DND-41 (cell line): ENCODE measurements at regions not wholly inside any gene's neighbourhood (a gene's known extent, or its start where the extent isn't known, plus 50 kb on each side); places are given as distances from the start of the nearest gene placed in this dataset.

Experiments
- ATAC-seq: fragments of 200-7000 bp; cut with Tn5 transposase; 3 replicates; pipeline ENCODE4 v1.9.1; 2021; ENCODE audit warnings: low read depth; ENCODE audit not compliant: insufficient read depth
- DNase-seq: peaks from one replicate; pipeline ENCODE4 v3.0.0-alpha.2; 2020
- H2AFZ ChIP-seq: 2 replicates; pipeline ENCODE4 v1.6.0; 2012; ENCODE audit warnings: low read depth, low read length
- H3K27ac ChIP-seq: 2 replicates; pipeline ENCODE4 v1.5.1; 2012; ENCODE audit warnings: low read length, inconsistent platforms
- H3K27me3 ChIP-seq: fragments of 200-600 bp; sonication (generic); 2 replicates; pipeline ENCODE4 v1.6.0; 2012; ENCODE audit warnings: low read length, mild to moderate bottlenecking, inconsistent platforms; ENCODE audit not compliant: insufficient read depth, poor library complexity
- H3K36me3 ChIP-seq: 2 replicates; pipeline ENCODE4 v1.5.1; 2012; ENCODE audit warnings: low read length, inconsistent platforms; ENCODE audit not compliant: insufficient read depth
- H3K4me1 ChIP-seq: 2 replicates; pipeline ENCODE4 v1.5.1; 2012; ENCODE audit warnings: mild to moderate bottlenecking, low read length; ENCODE audit not compliant: insufficient read depth
- H3K4me2 ChIP-seq: 2 replicates; pipeline ENCODE4 v1.6.0; 2012; ENCODE audit warnings: mild to moderate bottlenecking, moderate library complexity, low read length, inconsistent platforms; ENCODE audit not compliant: insufficient read depth
- H3K4me3 ChIP-seq, 2 experiments: fragments of 200-600 bp in 1 of 2; shearing (Covaris generic) in 1 of 2; 2 replicates each; pipeline ENCODE4 v1.5.1; 2012 to 2016; ENCODE audit warnings: inconsistent platforms in 2 of 2, low read length in 2 of 2, mild to moderate bottlenecking in 2 of 2, low read depth in 1 of 2, moderate library complexity in 1 of 2
- H3K79me2 ChIP-seq: 2 replicates; pipeline ENCODE4 v1.6.0; 2012; ENCODE audit warnings: low read length, inconsistent platforms; ENCODE audit not compliant: insufficient read depth
- H3K9ac ChIP-seq: 2 replicates; pipeline ENCODE4 v1.6.0; 2012; ENCODE audit warnings: low read depth, mild to moderate bottlenecking, inconsistent platforms, low read length, moderate library complexity
- H3K9me3 ChIP-seq: 2 replicates; pipeline ENCODE4 v1.5.1; 2012; ENCODE audit warnings: low read length, moderate library complexity, mild to moderate bottlenecking, inconsistent platforms; ENCODE audit not compliant: insufficient read depth, severe bottlenecking
- H4K20me1 ChIP-seq: 2 replicates; pipeline ENCODE4 v1.6.0; 2012; ENCODE audit warnings: low read length; ENCODE audit not compliant: insufficient read depth
- CTCF ChIP-seq: IDR thresholded peaks from 2 replicates; pipeline ENCODE4 v1.5.1; 2012; ENCODE audit warnings: borderline replicate concordance, low read length, moderate library complexity, mild to moderate bottlenecking; ENCODE audit not compliant: poor library complexity, severe bottlenecking; ENCODE audit errors: extremely low read depth
- EZH2 ChIP-seq: IDR thresholded peaks from 3 replicates; pipeline ENCODE4 v1.6.1; 2012; ENCODE audit warnings: borderline replicate concordance, low read depth, mild to moderate bottlenecking, moderate library complexity, low read length, inconsistent platforms; ENCODE audit not compliant: severe bottlenecking

DNA sequence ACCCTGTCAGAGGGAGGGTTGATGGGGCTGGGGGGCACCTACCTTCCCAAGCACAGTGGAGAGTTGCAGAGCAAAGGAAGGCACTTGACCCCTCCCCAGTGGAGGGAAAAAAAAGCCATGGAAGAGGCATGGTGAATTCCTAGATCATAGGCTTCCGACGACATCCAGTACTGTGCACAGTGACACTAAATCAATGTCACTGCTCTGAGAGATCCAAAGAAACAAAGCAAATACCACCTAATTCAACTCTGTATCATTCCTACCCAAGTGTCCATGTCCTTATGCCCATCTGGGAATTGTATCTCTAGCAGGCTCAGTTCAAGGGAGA is 344.2 kb upstream of the NCAM1 start:
- no peaks in the 10 kb centered on the region for H3K27me3 ChIP-seq
- H3K27ac ChIP-seq: no peak overlapping the region
- no peaks in the 10 kb centered on the region for H4K20me1 ChIP-seq
- TF ChIP-seq CTCF: no peak
- no peak for TF ChIP-seq EZH2
- no peak for DNase-seq
- H3K4me2 ChIP-seq: no peak overlapping the region
- ATAC-seq: no peak
- H3K9ac ChIP-seq: no peak overlapping the region
- no peaks in the 10 kb centered on the region for H3K4me1 ChIP-seq
- H3K4me3 ChIP-seq: no peak overlapping the region
- no peak overlapping the region for H2AFZ ChIP-seq
- no peaks in the 10 kb centered on the region for H3K79me2 ChIP-seq
- no peaks in the 10 kb centered on the region for H3K36me3 ChIP-seq
- H3K9me3 ChIP-seq: no peaks in the 10 kb centered on the region

DNA sequence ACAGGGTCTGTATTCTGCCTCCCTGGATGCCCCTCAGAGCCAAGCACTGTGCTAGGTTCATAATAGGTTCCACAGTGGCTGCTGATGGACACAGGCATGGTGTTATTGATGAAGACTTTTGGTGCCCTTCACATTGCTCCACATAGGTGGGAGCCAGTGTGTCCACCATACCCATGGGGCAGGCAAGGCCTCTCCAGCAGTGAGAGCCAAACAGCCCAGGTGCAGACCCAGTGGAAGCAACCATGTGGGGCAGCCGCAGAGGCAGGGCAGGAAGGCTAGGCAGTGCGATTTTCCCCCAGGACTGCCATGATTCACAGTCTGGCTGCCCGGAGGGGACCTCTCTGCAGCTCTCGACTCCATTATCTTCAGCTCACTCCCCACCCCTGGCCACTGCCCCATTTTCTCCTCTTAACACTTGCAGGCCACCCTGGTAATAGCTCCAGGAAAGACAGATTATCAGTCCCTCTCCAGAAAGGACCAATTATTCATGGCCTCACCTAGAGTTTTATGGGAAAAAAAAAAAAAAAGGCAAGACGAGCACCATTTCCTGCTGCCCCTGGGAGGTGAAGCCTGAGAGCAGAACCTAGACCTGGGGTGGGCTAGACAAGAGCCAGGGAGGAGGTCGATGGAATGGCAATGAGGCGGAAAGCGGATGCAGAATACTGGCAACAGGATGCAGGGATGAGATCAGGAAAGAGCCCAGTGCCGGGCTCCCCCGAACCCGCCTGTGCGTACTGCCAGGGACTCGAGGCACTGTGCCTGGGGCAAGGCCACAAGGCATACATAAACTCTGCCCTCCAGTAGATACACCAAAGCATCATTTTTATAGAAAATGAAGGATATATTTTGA is 343.0 kb upstream of the NCAM1 start:
- no peaks in the 10 kb centered on the region for H3K27me3 ChIP-seq
- H3K4me3 ChIP-seq: no peak overlapping the region
- H3K27ac ChIP-seq: no peak overlapping the region
- H4K20me1 ChIP-seq: no peaks in the 10 kb centered on the region
- no peaks in the 10 kb centered on the region for H3K9me3 ChIP-seq
- ATAC-seq: no peak
- TF ChIP-seq CTCF: no peak
- TF ChIP-seq EZH2: no peak
- no peak overlapping the region for H2AFZ ChIP-seq
- no peaks in the 10 kb centered on the region for H3K4me1 ChIP-seq
- H3K9ac ChIP-seq: no peak overlapping the region
- no peaks in the 10 kb centered on the region for H3K36me3 ChIP-seq
- H3K79me2 ChIP-seq: no peaks in the 10 kb centered on the region
- no peak for DNase-seq
- no peak overlapping the region for H3K4me2 ChIP-seq

DNA sequence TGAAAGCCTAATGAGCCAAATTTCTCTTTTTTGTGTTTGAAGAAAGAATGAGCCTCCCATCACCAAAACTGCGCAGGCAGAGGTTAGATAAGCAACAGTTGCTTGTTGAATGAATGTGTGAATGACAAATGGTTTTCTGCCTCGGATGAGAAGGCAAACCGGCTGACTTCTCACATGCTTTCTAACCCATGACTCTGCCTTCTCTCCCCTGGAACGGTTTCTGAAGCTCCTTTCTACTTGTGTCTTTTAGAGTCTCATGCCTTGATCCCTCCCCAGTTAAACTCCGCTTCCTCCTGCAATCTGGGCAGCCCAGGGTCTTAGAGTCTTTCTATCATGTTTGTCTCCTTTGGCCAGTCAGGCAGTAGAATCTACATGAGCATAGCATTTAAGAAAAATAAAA is 342.1 kb upstream of the NCAM1 start:
- TF ChIP-seq CTCF (no peak), EZH2 (no peak)
- Histone ChIP-seq H3K27ac (no peak overlapping the region), H3K4me3 (no peak overlapping the region), H4K20me1 (no peaks in the 10 kb centered on the region), H3K4me2 (no peak overlapping the region), H2AFZ (no peak overlapping the region), H3K9me3 (no peaks in the 10 kb centered on the region), H3K4me1 (no peaks in the 10 kb centered on the region), H3K9ac (no peak overlapping the region), H3K27me3 (no peaks in the 10 kb centered on the region), H3K36me3 (no peaks in the 10 kb centered on the region), H3K79me2 (no peaks in the 10 kb centered on the region)
- ATAC-seq (no peak), DNase-seq (no peak)
